ENCODE measurements at regions not wholly inside any gene's neighbourhood (a gene's known extent, or its start where the extent isn't known, plus 50 kb on each side); places are given as distances from the start of the nearest gene placed in this dataset.
A peak's percentile ranks its signal among the peaks of the same experiment; 100 is the strongest.

DNA sequence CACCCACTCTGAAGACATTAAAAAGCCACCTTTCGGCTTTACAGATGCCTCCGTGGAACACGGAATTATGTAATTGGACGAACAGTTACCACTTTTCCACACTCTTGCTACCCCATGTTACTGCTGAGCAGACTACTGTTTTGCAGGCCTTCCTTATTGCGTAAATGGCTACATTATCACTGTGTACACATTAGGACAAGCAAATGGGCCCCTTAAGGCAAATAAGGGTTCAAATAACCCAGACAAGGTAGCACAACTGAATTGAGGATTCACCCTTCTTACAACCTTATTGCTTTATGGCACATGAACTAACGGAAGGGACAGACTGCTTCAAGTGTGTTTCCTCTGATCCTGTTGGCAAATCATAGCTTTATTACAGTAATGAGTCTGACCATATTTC is 832.2 kb upstream of the FANCL start:
- no peak for DNase-seq

DNA sequence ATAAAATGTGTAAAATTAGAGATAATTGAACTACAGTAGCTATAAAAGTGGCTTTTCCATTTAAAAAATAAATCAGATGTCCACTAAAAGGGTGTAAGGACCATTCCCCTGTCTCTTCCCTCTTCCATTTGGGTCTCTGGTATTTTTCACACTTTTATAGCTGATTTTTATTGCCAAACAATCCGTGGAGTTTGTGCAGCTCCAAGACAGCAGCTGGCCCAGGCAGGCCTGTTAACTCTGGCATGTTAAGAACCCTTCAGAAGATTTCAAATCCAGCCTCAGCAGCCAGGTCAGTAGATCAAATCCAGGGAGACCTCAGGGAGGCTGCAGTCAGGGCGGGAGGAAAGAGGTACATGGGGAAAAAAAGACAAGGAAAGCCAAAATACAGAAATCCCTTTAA is 827.1 kb upstream of the FANCL start:
- no peak for DNase-seq

DNA sequence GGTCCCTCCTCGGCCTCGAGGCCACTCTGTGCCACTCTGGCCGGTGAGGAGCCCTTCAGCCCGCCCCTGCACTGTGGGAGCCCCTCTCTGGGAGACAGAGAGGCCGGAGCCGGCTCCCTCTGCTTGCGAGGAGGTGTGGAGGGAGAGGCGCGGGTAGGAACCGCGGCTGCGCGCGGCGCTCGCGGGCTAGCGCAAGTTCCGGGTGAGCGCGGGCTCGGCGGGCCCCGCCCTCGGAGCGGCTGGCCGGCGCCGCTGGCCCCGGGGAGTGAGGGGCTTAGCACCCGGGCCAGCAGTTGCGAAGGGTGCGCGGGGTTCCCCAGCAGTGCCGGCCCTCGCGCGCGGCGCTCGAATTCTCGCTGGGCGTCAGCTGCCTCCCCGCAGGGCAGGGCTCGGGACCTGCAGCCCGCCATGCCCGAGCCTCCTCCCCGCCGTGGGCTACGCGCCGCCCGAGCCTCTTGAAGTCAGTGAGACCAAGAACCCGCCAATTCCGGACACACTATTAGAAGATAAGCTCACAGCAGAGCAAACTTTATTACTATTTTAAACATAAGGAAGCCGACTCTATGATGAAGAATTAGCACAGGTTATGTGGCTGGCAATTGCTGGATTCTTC is 825.8 kb upstream of the FANCL start:
- DNase-seq, result no peak

DNA sequence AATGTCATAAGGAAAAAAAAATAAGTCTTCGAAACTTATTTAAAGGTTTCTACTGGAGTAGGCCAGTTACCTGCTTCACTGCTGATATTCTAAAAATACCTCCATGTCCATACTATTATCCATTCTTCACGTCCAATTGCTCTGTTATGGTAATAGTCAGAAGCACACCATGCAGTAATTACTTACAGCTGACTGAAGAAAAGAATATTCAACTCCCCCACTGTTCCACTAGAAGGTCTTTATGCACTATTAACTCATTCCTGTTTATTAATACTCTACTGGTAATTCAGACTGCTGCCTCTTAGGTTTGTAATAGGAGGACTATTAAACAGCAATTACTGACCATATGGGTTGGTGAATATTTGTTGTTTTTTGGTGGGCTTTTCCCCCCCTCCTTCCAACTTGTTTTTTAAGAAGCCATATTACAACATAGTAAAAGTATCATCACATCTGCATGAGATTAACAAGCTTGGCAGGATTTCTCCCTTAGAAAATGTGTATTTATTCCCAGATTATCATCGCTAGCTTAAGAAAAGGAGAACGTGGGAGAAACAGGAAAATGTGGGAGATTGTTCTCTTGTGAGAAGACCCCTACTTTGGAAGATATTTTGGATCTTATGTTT is 806.4 kb upstream of the FANCL start:
- no peak for DNase-seq

DNA sequence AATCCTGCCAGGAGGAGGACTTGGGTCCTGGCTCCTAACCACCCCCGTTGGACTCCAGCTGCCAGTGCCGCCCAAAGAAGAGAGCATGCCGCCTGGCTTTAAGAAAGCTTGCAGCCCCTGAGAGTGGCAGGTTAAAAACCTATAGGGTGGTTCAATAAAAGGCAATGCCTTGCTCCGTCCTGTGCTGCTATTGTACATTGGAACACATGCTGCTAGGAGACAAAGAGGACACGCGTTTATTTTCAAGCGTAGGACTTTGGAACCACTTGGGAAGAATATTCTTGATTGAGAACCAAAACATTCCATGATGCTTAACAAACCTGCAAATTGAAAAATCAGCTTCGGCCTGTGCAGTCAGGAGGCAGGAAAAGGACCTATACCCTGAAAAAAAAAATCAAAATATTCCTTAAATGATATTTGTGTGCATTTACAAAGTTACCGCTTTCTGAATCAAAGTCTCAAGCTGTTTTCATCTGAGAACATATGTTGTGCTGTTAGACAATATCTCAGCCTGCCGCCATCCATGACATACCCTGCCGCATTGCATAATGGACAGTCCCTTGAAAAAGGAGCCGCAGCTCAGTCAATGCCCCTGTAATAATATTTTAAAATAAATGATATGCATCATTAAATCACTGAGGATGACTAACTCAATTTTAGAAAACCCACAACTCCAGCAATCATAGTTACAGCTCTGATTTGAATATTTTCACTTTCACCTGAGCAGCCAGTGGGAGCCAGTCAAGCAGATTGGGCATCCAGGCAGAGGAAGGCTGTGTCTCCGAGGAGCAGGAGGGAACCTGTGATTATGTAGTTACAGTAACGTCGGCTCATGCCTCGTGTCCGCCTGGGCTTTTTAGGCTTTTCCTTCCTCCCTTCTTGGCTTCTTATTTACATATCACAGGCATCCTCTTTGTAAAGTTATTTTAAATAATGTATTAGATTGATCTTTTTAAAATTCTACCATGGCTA is 805.6 kb upstream of the FANCL start:
- no peak for DNase-seq

DNA sequence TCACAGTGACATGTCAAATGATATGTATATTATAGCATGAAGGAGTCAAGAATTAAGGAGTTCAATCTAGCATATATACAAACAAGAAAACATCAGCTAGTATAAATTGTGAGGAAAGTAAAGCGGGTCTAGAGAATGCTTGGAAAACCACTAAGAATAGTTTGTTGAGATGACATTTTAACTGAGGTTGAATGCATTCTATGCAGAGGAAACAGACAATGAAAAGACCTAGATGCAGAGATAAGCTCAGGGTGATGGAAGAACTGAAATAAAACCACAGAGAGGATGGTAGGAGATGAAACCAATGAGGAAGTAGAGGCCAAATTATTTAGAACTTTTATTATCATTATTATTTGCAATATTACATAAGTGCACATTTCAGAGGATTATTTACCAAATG is 803.6 kb upstream of the FANCL start:
- no peak for DNase-seq

DNA sequence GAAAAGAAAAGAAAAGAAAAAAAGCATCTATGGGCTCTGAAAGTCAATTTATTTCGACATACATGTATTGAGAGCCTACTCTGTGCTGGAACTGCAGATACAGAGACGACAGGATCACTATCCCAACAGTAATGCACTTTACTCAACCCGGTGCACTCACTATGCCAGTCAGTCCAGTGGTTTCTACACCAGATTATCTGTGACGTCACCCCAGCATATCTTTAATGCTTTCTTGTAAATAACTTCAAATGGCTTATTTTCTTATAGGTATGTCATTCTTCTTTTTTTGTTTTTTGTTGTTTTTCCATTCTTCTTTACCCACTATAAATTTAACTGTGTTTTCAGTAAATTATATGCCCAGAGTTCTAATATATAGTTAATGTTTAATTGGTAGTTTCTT is 800.0 kb upstream of the FANCL start:
- DNase-seq, result no peak

- no peak for DNase-seq
Measured at GRCh38 chr2:59034837-59035236, 793.7 kb upstream of the FANCL start.

GRCh38 chr2:59034106-59034505 is 793.0 kb upstream of the FANCL start:
- DNase-seq, result no peak

DNA sequence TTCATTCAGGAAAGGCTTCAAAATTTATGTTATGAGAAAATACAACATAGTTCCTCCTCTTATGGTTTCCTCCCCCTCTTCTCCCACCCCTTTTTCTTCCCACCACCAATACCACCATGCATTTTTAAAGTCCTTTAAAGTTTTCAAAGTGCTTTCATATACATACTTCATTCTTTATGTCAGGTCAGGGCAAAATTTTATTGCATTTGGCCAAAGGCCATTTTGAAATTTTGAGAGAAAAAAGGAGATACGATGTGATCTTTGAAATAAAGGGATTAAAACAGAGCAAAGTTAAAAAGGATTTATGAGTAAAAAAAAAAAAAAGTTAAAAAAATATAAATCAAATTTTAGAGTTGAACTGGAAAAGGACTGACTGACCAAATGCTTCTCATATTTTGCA is 792.5 kb upstream of the FANCL start:
- peak; percentile 65 for DNase-seq

DNA sequence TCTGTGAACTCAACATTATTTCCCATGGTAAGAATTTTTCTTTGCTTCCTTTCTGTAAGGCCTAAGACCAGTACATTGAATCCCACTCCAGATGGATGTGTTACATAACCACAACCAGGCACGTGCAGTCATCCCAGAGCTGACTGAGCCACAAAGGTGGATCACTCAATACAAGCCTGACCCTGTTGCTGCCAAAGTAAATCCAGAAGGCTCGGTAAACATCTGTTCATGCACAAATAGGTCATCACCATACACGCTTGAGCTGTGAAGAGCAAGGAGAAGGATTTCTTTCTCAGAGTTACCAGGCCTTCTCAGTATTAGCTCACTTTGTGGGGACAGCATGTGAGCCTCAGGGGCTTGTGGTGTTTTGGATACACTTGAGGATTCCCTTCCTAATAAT is 791.4 kb upstream of the FANCL start:
- DNase-seq, result no peak

- DNase-seq, result no peak
Measured at GRCh38 chr2:59029058-59029457, 787.9 kb upstream of the FANCL start.

DNA sequence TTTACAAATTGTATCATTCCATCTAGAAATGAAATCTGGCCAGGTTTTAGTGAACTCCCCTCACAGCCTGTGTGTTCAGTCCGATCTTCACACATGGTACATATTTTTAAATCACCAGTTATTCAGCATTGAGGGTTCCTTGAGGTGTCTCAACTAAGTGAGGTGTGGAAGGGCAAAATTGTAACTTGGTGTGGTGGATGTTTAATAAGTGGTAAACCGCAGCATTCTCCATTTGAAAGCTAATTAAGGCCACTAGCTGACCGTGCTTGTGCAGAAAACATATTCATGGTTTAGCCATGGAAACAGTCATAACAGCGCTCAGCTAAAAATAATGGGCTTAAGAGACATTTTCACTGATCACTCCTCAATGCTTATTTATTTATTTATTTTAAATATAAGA is 786.2 kb upstream of the FANCL start:
- no peak for DNase-seq

DNA sequence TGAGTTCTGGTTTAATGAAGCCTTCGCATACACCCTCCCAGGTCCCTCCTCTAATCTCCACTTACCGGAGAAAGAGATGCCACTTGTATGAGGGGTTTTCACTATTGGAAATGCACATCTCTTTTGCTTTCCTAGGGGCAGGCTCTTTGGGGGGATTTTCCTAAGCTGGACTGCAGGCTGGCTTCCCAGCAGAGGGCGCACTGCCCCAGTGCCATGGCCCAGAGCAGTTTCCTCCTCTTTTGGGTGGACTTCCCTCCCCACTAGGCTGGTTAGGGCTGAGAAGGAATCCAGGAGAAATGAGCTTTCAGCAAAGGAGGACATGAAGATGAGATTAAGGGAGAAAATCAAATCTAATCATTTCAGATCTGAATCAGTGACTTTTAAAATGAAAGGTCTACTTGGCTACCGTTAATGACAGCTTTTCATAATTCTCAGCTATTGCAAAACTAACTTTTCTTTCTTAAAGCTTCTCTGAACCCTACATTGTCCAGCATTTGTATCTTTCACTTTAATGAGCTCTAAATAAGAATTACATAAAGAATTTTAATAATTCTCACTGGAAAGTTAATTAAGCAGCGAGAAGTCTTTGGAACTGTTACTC is 784.1 kb upstream of the FANCL start:
- peak; percentile 20 for DNase-seq

DNA sequence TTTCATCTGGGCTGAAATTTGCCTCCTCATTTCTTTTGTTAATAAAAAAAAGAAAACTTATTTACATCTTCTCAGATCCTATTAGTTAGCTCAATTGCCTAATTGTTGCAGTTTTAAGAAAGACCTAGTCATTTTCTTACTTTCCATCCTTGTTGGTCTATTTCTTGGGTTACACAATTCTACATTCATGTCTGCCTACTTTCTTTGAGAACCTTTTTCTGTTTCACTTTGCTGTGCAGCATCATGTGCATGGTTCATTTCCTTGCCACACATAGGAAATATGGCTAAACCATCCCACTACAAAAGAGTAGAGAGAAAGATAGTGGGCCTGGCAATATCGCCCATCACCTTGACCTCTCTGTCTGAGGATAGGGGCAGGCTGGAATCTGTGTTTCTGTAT is 780.7 kb upstream of the FANCL start:
- no peak for DNase-seq

DNA sequence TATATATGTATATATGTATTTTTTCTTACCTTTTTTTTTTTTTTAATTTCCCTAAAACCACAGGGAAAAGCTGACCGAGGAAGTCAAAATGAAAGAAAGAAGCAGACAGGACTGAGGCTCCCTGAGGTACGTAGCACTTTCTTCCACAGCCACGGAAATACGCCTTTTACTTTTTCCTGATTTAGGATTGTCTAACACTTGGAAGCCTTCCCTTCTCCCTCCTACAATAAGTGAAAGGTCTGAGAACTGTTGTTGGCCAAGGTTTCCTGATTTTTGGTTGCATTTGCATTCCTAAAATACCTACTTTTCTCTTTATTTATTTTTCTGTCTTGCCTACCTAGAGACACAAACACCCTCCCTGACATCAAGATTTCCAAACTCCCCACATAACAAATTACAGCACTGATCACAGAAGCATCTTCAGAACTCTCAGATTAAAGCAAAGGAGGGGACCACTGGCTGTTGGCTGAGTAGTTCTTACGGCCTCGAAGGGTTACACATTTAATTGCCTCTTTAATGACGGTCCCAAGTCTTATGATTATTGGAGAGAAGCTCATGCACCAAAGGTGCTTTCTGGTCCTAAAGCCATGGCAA is 778.5 kb upstream of the FANCL start:
- DNase-seq, result no peak

- no peak for DNase-seq
Measured at GRCh38 chr2:59018737-59019136, 777.6 kb upstream of the FANCL start.

DNA sequence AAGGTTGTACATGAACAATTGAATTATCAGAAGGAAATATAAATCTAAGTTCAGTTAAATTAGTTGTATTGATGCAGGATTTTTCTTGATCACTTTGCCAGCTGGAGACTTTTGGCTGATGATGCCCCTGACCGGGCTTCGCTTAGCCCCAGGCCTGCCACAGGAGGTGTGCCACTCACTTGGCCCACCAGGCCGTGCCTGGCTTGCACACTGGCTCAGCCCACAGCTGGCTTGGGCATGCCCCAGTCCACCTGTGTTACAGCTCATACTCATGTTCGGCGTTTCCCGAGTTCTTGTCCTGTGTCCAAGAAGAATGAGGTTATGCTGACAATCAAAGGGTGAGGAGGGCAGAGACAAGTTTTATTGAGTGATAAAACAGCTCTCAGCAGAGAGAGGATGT is 773.9 kb upstream of the FANCL start:
- no peak for DNase-seq

DNA sequence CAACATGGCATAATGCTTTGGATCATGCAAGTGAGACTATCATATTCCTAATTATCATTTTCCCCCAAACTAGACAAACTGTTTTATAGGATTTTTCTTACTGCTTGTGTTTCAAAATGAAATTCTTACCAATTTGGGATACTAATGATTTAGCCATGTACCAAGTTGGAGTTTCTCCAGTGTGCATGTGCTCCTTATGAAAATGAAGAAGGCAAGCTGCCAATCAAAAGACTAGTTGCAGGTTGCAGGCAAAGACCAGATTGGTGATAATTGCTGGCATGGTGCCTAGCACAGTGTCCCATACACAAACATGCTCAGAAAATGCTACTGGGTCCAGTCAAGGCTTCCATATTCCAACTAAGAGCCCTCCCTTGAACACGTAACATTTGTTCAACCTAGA is 771.8 kb upstream of the FANCL start:
- DNase-seq, result no peak

DNA sequence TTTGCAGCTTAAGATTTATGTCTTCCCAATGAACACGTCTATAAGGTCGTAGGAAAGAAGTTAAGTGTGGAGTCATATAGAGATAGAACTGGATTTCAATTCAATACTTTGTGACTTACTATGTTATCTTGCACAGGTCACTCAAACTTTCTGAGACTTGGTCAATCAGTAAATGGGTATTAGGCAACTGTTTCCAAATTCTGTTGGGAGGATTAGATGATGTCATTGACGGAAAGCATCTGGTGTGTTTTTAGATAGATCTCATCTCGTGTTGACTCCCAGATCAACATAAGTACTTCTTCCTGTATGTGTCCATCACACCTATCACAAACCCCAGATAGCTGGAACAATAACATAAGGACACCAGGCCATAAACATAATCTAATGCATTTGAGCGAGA is 771.1 kb upstream of the FANCL start:
- no peak for DNase-seq

- DNase-seq, result no peak
Measured at GRCh38 chr2:59008950-59009349, 767.8 kb upstream of the FANCL start.

- no peak for DNase-seq
Measured at GRCh38 chr2:59005836-59006615, 764.9 kb upstream of the FANCL start.
